GM12864 (cell line): ENCODE measurements at regions not wholly inside any gene's neighbourhood (a gene's known extent, or its start where the extent isn't known, plus 50 kb on each side); places are given as distances from the start of the nearest gene placed in this dataset.
A peak's percentile ranks its signal among the peaks of the same experiment; 100 is the strongest.

ENCODE experiments used
- DNase-seq: peaks from one replicate; pipeline ENCODE4 v3.0.0-alpha.2; 2011; ENCODE audit warnings: low read depth
- H3K4me3 ChIP-seq: 2 replicates; pipeline ENCODE4 v1.5.1; 2011; ENCODE audit warnings: mild to moderate bottlenecking, low read depth, low read length, control low read depth
- CTCF ChIP-seq: IDR thresholded peaks from 2 replicates; pipeline ENCODE4 v1.5.1; 2011; ENCODE audit warnings: low read depth, mild to moderate bottlenecking, moderate library complexity, low read length, control low read depth, inconsistent platforms; ENCODE audit errors: missing control alignments

GRCh38 chr5:25150819-25151218, 506.0 kb upstream of the CDH10 start:
- no peak for TF ChIP-seq CTCF
- no peak overlapping the region for H3K4me3 ChIP-seq
- no peak for DNase-seq

- TF ChIP-seq CTCF = no peak
Measured at GRCh38 chr5:25128606-25129005, 483.8 kb upstream of the CDH10 start.

DNA sequence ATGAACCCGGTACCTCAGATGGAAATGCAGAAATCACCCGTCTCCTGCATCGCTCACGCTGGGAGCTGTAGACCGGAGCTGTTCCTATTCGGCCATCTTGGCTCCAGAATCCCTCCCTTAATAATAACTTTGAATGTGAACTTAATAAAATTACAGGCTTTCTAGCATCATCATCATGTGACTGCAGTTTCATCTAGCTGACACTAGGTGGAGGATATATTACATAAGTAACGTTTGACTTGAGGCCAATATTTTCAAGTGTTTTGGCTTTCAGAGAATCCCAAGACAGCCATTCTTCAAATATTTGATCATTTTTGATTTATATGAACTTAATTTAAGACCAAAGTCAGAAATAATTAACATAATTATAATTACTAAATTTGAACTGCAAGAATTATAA, 474.9 kb upstream of the CDH10 start:
- DNase-seq = no peak
- no peak overlapping the region for H3K4me3 ChIP-seq
- TF ChIP-seq CTCF = peak; percentile 18

More at GRCh38 chr5:25128606-25129005, 483.8 kb upstream of the CDH10 start:
- no peak for DNase-seq
- H3K4me3 ChIP-seq = no peak overlapping the region

- no peak overlapping the region for H3K4me3 ChIP-seq
- no peak for DNase-seq
- TF ChIP-seq CTCF = no peak
Measured at GRCh38 chr5:25107853-25108252, 463.1 kb upstream of the CDH10 start.

GRCh38 chr5:25099538-25099937, 454.8 kb upstream of the CDH10 start:
- no peak for TF ChIP-seq CTCF
- H3K4me3 ChIP-seq = no peak overlapping the region
- no peak for DNase-seq

DNA sequence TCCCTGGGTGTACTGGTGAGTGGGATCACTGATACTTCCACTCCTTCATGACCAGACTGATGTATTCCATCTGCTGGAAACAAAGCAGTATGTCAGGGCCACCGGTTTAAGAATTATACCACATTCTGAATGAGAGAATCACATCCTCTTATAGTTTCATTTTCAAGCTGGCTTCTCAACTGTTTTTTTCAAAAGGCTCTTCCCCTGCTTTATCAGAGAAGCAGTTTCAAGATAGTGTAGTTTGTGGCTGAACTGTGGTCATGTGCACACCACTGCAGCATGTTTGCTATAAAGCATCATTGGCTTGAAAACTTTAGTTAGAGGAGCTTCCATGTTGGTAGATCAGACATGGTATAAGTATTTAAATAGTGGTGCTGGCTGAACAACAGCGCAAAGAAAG, 450.5 kb upstream of the CDH10 start:
- no peak overlapping the region for H3K4me3 ChIP-seq
- DNase-seq = no peak
- no peak for TF ChIP-seq CTCF

DNA sequence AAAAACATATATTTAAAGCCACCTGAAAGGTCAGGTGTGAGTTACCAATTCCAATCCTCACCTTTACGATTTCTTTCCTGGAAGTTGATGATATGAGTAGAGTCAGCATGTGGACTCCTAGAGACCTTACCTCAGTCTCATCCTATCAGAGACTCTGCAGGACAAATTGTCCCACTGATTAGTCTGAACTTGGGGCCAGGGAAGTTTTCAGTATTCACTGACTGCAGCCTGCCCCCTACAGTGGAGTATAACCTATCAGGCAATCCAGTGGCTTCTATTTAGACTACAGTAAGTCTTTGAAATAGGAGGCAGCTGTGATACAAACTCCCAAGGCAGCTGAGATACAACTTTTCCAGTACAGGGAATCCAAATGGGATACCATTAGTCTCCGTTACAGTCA, 449.4 kb upstream of the CDH10 start:
- DNase-seq = no peak
- no peak overlapping the region for H3K4me3 ChIP-seq
- TF ChIP-seq CTCF = no peak
